Left lung (tissue), 4 donors: ENCODE measurements at regions not wholly inside any gene's neighbourhood (a gene's known extent, or its start where the extent isn't known, plus 50 kb on each side); places are given as distances from the start of the nearest gene placed in this dataset.

ENCODE experiments used
- ATAC-seq: fragments of 200-7000 bp; cut with Tn5 transposase; one replicate; pipeline ENCODE4 v1.9.1; 2020; ENCODE audit warnings: moderate library complexity
- DNase-seq, 4 donors: peaks; one replicate each; pipeline ENCODE4 v3.0.0-alpha.2; 2013 to 2020
- H3K27ac ChIP-seq, 2 donors: fragments of 200-600 bp; sonication (generic) in 1 of 2; one replicate each; pipeline versions ENCODE4 v1.5.0 to v1.8.0; 2020 to 2021
- H3K27me3 ChIP-seq, 2 donors: fragments of 200-600 bp; sonication (generic) in 1 of 2; one replicate each; pipeline versions ENCODE4 v1.5.0 to v1.8.0; 2020 to 2021
- H3K36me3 ChIP-seq, 2 donors: fragments of 200-600 bp; sonication (generic) in 1 of 2; one replicate each; pipeline versions ENCODE4 v1.5.0 to v1.8.0; 2020 to 2021
- H3K4me1 ChIP-seq, 2 donors: fragments of 200-600 bp; one replicate each; pipeline ENCODE4 v1.8.0; 2021
- H3K4me3 ChIP-seq, 2 donors: fragments of 200-600 bp; sonication (generic) in 1 of 2; one replicate each; pipeline versions ENCODE4 v1.5.0 to v1.8.0; 2020 to 2021; ENCODE audit warnings: mild to moderate bottlenecking in 1 of 2
- H3K9me3 ChIP-seq, 2 donors: fragments of 200-600 bp; sonication (generic) in 1 of 2; one replicate each; pipeline versions ENCODE4 v1.5.0 to v1.8.0; 2020 to 2021
- intact Hi-C, 2 donors: fragments of 100-400 bp; cut with DNase I; formaldehyde crosslinking; loops; one replicate each; pipeline versions ENCODE4 v1.11.2 to v1.14.2; 2022
- TF ChIP-seq, protein P1 (sequence below), 2 donors: fragments of 200-600 bp; sonication (generic) in 1 of 2; IDR thresholded peaks; one replicate each; pipeline versions ENCODE4 v1.5.0 to v1.8.0; 2021; ENCODE audit warnings: antibody characterized with exemption in 2 of 2
- donor health status: DM: no; HTN: yes; CAD: no.
- donor health status: DM: no; HTN: no; CAD: no.

DNA sequence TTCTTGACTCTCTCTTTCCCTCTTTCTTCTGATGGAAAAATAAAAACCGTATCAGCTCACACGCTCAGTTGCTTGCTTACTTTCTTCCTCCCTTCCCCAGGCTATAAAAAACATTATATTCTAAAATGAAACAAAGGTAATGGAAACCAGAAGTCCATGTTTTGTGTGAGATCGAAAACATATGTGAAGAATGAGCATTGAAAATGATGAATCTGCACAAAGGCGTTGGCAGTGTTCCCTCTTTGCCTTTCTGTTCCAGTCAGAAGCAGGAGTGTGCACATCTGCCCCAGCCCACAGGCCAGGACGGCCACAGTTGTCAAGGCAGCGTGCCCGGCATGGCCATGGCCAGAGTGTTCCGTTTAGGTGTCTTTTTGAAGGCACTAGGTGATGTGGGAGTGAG lies 185.3 kb upstream of the USP24 start:
- peaks cover 0 to 11% of the 10 kb centered on the region in 2 donors for H3K27me3 ChIP-seq

DNA sequence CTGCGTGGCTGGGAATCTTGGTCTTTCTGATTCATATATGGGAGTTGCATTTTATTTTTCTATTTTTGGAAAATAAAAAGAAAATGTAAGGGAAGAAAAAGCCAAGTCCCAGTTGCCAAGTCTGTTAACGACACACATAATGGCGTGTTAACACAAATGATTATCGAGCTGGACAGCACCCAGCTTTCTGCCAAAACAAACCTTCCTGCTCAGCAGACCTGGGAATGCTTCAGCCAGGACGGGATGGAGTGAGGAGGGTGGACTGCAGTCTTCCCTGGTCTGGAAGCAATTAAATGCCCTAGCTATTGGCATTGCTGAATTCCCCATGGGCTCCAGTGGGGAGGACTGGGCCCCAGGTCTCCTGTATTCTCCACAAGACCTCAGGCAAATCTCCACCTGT lies 184.2 kb upstream of the USP24 start:
- no peak for DNase-seq

More for the DNA sequence above, 185.3 kb upstream of the USP24 start:
- DNase-seq (no peak), ATAC-seq (no peak)
- H3K4me3 ChIP-seq: no peak overlapping the region
- TF ChIP-seq, protein P1, sequence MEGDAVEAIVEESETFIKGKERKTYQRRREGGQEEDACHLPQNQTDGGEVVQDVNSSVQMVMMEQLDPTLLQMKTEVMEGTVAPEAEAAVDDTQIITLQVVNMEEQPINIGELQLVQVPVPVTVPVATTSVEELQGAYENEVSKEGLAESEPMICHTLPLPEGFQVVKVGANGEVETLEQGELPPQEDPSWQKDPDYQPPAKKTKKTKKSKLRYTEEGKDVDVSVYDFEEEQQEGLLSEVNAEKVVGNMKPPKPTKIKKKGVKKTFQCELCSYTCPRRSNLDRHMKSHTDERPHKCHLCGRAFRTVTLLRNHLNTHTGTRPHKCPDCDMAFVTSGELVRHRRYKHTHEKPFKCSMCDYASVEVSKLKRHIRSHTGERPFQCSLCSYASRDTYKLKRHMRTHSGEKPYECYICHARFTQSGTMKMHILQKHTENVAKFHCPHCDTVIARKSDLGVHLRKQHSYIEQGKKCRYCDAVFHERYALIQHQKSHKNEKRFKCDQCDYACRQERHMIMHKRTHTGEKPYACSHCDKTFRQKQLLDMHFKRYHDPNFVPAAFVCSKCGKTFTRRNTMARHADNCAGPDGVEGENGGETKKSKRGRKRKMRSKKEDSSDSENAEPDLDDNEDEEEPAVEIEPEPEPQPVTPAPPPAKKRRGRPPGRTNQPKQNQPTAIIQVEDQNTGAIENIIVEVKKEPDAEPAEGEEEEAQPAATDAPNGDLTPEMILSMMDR (IDR thresholded peaks at IDR 0.05): no peak
- H3K27ac ChIP-seq: no peak overlapping the region
- intact Hi-C loops: no loop called here
- no peaks in the 10 kb centered on the region for H3K4me1 ChIP-seq
- no peaks in the 10 kb centered on the region for H3K36me3 ChIP-seq
- peaks cover 0 to 4% of the 10 kb centered on the region in 2 donors for H3K9me3 ChIP-seq

DNA sequence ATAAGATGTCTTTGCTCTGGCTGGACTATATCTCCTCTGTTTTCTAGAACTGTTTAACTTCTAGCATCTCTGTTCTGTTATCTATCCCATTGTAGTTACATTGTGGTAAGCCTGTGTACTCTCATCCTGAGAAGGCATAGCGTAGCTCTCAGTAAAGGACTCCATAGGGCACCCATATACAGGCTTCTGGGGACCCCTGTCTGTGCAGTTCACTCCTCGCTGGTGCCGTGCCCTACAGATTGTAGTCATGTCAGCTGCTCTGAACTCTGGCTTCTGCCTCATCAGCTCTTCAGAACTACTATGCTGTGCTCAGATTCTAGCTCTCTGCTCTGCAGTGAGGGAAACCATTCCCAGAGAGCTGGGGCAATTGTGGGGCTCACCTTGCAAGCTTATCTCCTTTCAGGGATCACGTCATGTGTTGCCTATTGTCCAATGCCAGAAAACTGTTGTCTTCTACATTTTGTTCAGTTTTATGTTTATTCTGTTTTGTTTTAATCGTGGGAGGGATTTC lies 181.3 kb upstream of the USP24 start:
- Histone ChIP-seq H3K27me3 (peaks cover 0 to 4% of the 10 kb centered on the region in 2 donors), H3K4me3 (no peak overlapping the region), H3K9me3 (no peaks in the 10 kb centered on the region)

More for the DNA sequence above, 184.2 kb upstream of the USP24 start:
- TF ChIP-seq, protein P1 (IDR thresholded peaks at IDR 0.05): no peak
- Histone ChIP-seq H3K4me1 (no peaks in the 10 kb centered on the region), H3K36me3 (no peaks in the 10 kb centered on the region), H3K9me3 (no peaks in the 10 kb centered on the region), H3K4me3 (no peak overlapping the region), H3K27ac (no peak overlapping the region), H3K27me3 (peaks cover 0 to 11% of the 10 kb centered on the region in 2 donors)
- ATAC-seq: no peak
- intact Hi-C loops: no loop called here

DNA sequence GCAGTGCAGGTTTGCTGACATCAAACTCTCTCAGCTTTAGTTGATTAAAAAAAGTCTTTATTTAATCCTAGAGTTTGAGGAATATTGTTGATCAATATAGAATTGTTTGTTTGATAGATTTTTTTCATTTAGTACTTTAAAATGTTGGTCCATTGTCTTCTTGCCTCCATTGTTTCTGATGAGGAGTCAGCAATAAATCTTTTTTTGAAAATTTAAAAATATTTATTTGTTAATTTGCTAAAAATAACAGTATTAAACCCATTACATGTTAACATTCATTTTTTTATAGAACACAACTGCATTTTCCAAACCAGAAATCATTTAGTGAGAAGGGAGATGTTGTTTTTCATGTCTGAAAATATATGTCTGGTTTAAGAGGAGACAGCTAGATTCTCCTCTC lies 173.8 kb upstream of the USP24 start:
- peaks cover 0 to 20% of the 10 kb centered on the region in 2 donors for H3K9me3 ChIP-seq
- intact Hi-C loops: no loop called here
- ATAC-seq (no peak), DNase-seq (no peak)
- no peaks in the 10 kb centered on the region for H3K4me1 ChIP-seq
- no peaks in the 10 kb centered on the region for H3K36me3 ChIP-seq
- TF ChIP-seq, protein P1 (IDR thresholded peaks at IDR 0.05): no peak
- H3K27me3 ChIP-seq: no peaks in the 10 kb centered on the region
- no peak overlapping the region for H3K4me3 ChIP-seq
- H3K27ac ChIP-seq: no peak overlapping the region

More for the DNA sequence above, 181.3 kb upstream of the USP24 start:
- H3K4me1 ChIP-seq: no peaks in the 10 kb centered on the region
- DNase-seq (no peak), ATAC-seq (no peak)
- H3K36me3 ChIP-seq: no peaks in the 10 kb centered on the region
- no peak overlapping the region for H3K27ac ChIP-seq
- intact Hi-C loops: no loop called here
- TF ChIP-seq, protein P1 (IDR thresholded peaks at IDR 0.05): no peak

DNA sequence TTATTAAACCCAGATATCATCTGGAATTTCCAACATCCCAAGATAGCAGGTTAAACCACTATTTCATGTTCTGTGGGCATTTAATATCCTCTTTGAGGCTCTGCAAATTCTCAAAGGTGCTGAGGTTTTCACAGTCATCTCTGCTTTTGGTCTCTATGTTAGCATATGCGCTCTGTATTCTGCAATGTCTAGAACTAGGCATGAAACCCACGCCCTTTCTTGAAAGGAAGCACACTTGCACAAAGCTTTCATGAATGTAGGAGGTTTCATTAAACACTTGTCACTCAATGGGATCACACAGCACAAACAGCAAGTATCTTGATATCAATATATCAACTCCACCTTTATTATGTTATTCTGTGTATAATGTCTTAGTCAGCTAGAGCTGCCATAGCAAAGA lies 172.0 kb upstream of the USP24 start:
- H3K9me3 ChIP-seq: peaks cover 0 to 20% of the 10 kb centered on the region in 2 donors
- H3K4me3 ChIP-seq: no peak overlapping the region
- ATAC-seq: no peak
- no peaks in the 10 kb centered on the region for H3K36me3 ChIP-seq
- TF ChIP-seq, protein P1 (IDR thresholded peaks at IDR 0.05): no peak
- no peak for DNase-seq
- H3K4me1 ChIP-seq: no peaks in the 10 kb centered on the region
- no peak overlapping the region for H3K27ac ChIP-seq
- intact Hi-C loops: no loop called here
- H3K27me3 ChIP-seq: no peaks in the 10 kb centered on the region
